ENCODE measurements at regions not wholly inside any gene's neighbourhood (a gene's known extent, or its start where the extent isn't known, plus 50 kb on each side); places are given as distances from the start of the nearest gene placed in this dataset.

DNA sequence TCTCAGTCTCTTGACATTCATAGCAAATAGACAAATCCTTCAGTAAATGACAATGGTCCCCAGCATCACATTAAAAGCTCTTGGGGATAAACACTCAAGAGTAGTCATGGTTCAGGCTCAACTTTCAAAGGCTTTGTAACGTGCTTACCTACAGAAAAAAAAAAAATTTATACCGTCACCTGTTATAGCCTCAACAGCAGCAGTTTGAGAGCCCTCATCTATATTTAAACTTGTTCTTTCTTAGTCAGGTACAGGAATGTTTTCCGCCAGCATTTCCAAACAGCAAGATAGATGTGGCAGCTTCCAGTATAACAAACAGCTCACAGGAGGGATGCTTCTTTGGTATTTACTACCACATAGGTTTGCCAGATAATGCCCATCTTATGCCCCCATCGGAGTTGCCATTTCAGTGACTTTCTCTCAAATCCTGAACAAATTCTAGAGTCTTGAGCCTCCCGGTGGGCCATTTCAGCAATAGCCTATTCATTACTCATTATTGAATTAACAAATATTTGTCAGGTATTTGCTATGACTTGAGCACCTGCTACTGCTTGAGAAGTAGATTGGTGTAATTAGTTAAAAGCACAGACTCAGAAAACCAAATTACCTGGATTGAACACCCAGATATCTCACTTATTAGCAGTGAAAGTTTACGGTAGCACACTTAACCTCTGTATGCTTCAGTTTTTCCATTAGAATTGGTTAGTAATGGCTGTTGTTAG lies 470.0 kb downstream of the EBF1 start:
- TF ChIP-seq, protein P1, sequence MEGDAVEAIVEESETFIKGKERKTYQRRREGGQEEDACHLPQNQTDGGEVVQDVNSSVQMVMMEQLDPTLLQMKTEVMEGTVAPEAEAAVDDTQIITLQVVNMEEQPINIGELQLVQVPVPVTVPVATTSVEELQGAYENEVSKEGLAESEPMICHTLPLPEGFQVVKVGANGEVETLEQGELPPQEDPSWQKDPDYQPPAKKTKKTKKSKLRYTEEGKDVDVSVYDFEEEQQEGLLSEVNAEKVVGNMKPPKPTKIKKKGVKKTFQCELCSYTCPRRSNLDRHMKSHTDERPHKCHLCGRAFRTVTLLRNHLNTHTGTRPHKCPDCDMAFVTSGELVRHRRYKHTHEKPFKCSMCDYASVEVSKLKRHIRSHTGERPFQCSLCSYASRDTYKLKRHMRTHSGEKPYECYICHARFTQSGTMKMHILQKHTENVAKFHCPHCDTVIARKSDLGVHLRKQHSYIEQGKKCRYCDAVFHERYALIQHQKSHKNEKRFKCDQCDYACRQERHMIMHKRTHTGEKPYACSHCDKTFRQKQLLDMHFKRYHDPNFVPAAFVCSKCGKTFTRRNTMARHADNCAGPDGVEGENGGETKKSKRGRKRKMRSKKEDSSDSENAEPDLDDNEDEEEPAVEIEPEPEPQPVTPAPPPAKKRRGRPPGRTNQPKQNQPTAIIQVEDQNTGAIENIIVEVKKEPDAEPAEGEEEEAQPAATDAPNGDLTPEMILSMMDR (optimal IDR thresholded peaks at IDR 0.05 in 1 of 3, IDR thresholded peaks at IDR 0.05 in 1 of 3, conservative IDR thresholded peaks at IDR 0.05 in 1 of 3; ENCODE audit: extremely low read depth in 1 of 3, insufficient read depth in 2 of 3, low read length in 3 of 3), result no peak
- TF ChIP-seq EZH2 (IDR thresholded peaks at IDR 0.05; ENCODE audit: low read length), result no peak

All from keratinocyte (primary cell).